Epidermal melanocyte (primary cell): ENCODE measurements at regions not wholly inside any gene's neighbourhood (a gene's known extent, or its start where the extent isn't known, plus 50 kb on each side); places are given as distances from the start of the nearest gene placed in this dataset.
"Not testable (repeated sequence)": the region's sequence is repeated elsewhere in the genome, so short reads cannot be mapped to it uniquely, and the experiment has no call there.

Experiments used
- DNase-seq: peaks from one replicate; pipeline ENCODE4 v3.0.0; 2011; ENCODE audit warnings: low spot score; ENCODE audit not compliant: insufficient read length

DNA sequence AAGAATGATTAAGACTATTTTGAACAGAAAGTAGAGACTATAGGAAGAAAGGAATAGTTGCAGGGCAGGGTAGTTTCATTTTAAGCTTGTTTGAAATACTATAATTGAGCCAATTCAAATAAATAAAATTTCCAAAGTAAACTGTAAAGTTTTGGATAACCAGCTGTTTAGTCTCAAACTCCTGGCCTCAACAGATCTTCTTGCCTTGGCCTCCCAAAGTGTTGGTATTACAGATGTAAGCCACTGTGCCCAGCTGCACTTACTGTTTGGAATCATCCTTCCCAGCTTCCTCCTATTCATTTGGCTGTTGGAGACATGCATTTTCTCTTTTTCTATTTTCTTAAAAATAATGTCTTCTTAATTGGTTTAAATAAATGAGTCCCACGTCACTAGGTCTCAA, 231.0 kb downstream of the NNT start:
- no peak for DNase-seq

GRCh38 chr5:43824325-43824964, 221.5 kb downstream of the NNT start:
- DNase-seq = not testable (repeated sequence)

DNA sequence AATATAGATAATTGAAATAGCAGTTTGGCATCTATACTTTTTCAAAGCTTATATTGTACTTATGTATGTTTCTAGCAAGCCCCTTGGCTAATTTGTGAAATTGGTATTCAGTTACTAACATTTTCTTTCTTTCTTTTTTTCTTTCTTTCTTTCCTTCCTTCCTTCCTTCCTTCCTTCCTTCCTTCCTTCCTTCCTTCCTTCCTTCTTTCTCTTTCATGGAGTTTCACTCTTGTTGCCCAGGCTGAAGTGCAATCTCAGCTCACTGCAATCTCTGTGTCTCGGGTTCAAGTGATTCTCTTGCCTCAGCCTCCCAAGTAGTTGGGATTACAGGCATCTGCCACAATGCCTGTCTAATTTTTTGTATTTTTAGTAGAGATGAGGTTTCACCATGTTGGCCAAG, 215.4 kb downstream of the NNT start:
- not testable (repeated sequence) for DNase-seq

- DNase-seq = no peak
These were observed 212.5 kb downstream of the NNT start for GRCh38 chr5:43815497-43815896.

- no peak for DNase-seq
These were observed 201.7 kb downstream of the NNT start for GRCh38 chr5:43804723-43805122.

- no peak for DNase-seq
These were observed 201.1 kb downstream of the NNT start for GRCh38 chr5:43804041-43804440.

DNA sequence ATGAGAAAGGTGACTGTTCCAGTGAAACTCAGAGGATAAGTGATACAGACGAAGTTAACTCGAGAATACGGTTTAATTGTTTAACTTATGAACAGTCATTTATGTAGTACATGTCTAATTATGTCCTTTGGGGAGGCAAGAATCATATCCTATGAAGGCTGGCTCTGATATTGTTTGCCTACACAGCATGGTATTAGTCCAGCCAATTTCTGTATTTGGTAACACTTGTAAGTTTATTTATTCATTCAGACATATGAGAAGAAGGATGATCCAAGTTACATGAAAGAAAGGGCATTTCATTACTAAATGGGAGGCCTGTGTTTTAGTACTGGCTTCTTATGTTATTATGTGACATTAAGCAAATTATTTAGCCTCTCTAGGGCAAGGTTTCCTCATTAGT, 199.7 kb downstream of the NNT start:
- DNase-seq = no peak

DNA sequence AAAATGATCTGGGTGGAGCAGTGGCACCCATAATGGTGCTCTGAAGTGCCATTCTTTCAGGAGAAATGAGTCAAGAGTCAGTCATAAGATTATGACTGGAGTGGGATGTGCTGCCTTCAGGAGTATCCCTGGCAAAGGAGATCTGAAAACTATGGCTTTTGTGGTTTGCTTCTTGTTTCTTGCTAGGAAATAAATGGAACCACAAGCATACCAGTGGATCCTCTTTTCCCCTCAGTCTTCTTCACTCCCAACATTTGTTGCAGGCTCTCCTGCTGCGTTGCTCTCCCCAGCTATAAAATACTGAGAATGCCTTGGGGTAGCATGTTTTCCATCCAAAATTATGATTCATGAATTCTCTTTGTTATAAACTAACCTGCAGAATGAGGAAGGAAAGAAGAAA, 199.1 kb downstream of the NNT start:
- DNase-seq = no peak

DNA sequence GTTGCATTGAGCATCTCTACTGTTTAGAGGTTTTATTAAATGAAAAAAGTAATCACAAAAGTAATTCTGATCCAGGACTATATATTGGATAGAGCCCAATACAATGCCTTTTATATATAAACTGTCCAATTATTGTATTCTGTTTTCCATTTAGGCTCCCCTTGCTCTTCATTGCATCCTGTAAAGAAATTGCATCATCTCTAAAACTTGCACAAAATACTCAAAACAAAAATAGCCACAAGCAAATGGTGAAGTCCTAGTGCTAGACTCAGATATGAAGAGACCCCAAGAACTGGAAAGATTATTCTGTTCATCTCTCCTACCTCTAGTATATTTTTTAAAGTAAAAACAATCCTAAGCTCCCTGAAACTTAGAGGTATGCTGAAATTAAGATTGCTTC, 195.8 kb downstream of the NNT start:
- DNase-seq = no peak

DNA sequence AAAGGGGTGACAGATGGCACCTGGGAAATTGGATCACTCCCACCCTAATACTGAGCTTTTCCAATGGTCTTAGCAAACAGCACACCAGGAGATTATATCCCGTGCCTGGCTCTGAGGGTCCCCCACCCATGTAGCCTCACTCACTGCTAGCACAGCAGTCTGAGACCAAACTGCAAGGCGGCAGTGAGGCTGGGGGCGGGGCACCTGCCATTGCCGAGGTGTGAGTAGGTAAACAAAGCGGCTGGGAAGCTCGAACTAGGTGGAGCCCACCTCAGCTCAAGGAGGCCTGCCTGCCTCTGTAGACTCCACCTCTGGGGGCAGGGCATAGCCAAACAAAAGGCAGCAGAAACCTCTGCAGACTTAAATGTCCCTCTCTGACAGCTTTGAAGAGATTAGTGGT, 188.9 kb downstream of the NNT start:
- DNase-seq = not testable (repeated sequence)

DNA sequence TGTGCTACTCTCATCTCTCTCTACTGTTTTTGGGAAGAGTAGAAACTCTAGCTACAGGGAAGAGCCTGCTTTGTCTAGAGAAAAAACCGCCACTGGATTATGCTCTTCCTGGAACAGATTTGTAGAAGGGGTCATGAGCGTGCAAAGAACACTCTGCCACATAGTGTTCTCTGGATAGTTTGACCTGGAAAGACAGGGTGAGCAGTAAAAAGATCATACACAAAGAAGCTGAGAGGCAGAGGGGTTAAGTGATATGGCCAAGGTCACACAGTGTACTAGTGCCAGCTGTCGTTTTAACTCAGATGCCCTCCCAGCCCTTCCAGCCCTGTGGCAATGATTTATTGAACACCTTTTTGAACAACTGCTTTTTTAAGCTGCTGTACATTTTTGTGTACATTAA, 182.2 kb downstream of the NNT start:
- no peak for DNase-seq

DNA sequence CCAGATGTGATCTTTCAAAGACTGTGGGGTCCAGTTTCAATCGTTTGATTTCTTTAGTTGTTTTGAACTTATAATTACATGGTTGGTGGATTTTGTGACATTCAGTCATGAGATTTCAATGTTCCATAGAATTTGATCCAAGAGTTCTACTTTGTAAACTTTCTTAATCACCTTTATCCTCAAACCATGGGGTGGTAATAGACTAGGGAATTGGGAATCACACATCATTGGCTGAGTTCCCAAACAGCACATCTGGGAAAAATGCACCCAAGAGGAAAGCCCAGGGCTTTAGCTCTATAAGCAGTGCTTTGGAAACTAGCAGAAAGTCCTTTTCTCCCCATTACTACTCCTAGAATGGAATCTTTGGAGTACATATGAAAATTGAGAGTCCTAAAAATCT, 177.6 kb downstream of the NNT start:
- DNase-seq = no peak

GRCh38 chr5:43774881-43775399, 172.0 kb downstream of the NNT start:
- DNase-seq = no peak

DNA sequence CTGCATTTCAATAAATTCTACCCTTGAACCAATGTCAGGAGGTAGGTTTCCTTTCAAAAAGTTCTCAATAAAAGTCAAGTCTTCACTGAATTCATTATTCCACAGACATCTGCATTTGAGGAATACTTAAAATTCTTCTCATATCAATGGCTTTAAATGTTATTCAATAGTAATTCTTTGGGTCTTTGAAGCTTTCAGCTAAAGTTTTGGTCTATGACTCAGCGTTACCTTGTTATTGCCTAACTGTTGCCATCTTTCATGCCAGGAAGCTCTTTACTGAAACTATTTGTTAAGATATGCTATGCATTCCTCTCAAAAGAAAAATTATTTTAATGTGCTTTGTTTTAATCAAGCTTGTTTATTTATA, 170.5 kb downstream of the NNT start:
- DNase-seq = no peak

DNA sequence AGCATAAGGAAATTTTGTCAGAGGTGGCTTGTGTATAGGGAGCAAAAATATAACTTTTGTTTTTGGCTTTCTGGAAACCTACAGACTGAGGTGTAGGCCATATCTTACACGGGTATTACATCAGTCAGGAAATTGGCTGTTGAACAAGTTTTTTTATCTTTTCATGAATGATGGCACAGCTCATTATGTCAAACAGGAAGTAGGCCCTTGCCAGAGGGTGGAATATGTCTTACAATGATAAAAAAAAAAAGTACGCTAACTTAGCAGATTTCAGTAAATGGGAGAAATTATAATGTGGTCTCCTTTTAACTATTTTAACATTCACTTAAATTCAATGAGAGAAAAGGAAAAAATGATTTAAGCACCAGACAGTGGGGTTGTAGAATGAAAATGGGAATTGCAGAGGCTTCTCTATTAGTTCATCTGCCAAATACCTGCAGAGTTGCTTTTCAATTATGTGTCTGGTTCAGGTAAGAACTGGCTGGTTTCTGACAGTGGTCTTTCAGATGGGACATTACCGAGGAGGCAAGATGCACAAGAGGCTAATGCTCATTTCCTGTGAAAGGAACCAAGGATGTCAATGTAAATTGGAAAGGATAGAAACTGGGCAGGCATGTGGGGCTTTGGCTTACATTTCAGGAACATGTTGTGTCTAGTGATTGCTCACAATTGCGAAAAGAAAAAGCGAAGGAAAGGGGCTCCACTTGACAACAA, 169.9 kb downstream of the NNT start:
- DNase-seq = no peak

DNA sequence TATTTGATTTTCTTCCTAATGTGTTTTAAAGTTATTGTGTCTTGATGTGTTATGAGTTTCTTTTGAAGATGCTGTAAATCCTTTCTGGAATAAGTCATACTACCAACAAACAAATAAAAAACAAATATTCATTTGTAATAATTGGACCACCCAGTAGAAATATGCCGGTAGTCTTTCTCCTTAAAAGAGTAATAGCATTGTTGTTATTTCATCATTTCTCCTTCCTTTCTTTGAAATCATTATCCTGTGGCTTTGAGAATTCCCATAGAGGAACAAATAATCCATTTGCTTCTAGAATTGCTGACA, 169.4 kb downstream of the NNT start:
- DNase-seq = no peak

GRCh38 chr5:43771611-43772031, 168.6 kb downstream of the NNT start:
- no peak for DNase-seq

GRCh38 chr5:43769571-43770355, 166.8 kb downstream of the NNT start:
- DNase-seq = no peak
